ENCODE measurements at regions not wholly inside any gene's neighbourhood (a gene's known extent, or its start where the extent isn't known, plus 50 kb on each side); places are given as distances from the start of the nearest gene placed in this dataset.

DNA sequence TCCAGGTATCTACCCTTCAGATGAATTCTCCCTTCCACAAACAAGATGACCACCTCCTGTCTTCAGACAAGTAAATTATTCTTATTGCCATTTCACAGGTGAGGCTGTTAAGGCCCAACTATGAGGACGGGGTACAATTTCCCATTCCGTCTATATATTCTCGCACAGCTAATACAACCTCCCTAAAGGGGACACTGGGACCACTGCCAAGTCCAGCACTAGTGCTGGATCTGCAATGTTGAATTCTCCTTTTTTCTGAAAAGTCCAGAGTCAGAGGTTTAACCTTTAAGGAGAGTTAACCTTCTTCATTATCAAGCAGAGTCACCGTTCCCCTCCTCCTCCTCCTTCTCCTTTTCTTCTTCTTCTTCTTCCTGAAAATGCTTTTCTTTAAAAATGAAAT is 130.4 kb upstream of the PARP11 start:
- Histone ChIP-seq H3K36me3 (ENCODE audit: control insufficient read depth, insufficient read depth, low read length) (no peaks in the 10 kb centered on the region), H3K27me3 (ENCODE audit: control insufficient read depth, insufficient read depth, low read length) (no peaks in the 10 kb centered on the region), H3K9me3 (ENCODE audit: control insufficient read depth, insufficient read depth, low read length) (no peaks in the 10 kb centered on the region), H3K27ac (ENCODE audit: low read depth, low read length) (no peak overlapping the region), H3K4me3 (ENCODE audit: low read depth, low read length) (no peak overlapping the region), H3K4me1 (ENCODE audit: control insufficient read depth, insufficient read depth, low read length) (no peaks in the 10 kb centered on the region)
- 60% methylated on average over 3 of the region's 4 CpGs for WGBS (ENCODE audit: insufficient coverage)
- DNase-seq (ENCODE audit: low read depth in 4 of 6, low spot score in 6 of 6), result no peak

DNA sequence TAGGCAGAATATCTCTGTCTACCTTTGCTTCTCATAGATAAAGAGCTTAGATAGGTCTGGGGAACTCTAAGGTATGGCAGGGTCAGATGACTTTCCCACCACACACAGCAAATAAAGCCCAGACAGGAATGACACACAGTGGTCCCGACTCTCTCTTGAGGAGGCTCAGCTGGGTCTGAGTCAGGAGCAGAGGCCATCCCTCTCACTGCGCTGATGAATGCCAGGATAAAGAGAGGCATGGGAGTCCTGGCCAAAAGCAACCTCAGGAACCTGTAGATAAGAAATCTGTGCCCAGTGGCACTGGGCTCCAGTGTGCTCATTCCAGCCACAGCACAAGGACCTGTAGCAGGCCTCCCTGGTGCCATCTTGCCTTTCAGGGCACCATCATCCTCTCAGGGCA is 129.4 kb upstream of the PARP11 start:
- DNase-seq (ENCODE audit: low read depth in 4 of 6, low spot score in 6 of 6), result no peak
- Histone ChIP-seq H3K9me3 (ENCODE audit: control insufficient read depth, insufficient read depth, low read length) (no peaks in the 10 kb centered on the region), H3K4me1 (ENCODE audit: control insufficient read depth, insufficient read depth, low read length) (no peaks in the 10 kb centered on the region), H3K27ac (ENCODE audit: low read depth, low read length) (no peak overlapping the region), H3K4me3 (ENCODE audit: low read depth, low read length) (no peak overlapping the region), H3K36me3 (ENCODE audit: control insufficient read depth, insufficient read depth, low read length) (no peaks in the 10 kb centered on the region), H3K27me3 (ENCODE audit: control insufficient read depth, insufficient read depth, low read length) (no peaks in the 10 kb centered on the region)
- WGBS (ENCODE audit: insufficient coverage), result 100% methylated on average over 1 of the region's 2 CpGs

DNA sequence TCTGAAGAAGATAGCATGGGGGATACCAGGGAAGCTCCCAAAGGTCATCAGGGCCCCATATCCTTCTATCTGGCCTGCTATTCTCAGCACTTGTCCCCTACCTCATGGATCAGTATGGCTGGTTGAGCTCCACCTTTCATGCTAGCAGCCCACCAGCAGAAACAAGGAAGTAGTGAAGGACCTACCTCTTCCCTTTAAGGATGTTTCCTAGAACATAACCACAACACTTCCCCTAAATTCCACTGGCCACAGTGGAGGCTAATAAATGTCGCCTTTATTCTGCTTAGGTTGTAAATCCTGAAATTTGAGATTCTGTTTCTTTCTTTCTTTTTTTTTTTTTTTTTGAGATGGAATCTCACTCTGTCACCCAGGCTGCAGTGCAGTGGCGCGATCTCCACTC is 128.6 kb upstream of the PARP11 start:
- no peak overlapping the region for H3K27ac ChIP-seq (ENCODE audit: low read depth, low read length)
- H3K27me3 ChIP-seq (ENCODE audit: control insufficient read depth, insufficient read depth, low read length), result no peaks in the 10 kb centered on the region
- no peak overlapping the region for H3K4me3 ChIP-seq (ENCODE audit: low read depth, low read length)
- WGBS (ENCODE audit: insufficient coverage), result no CpG with 5 or more reads among the region's 3 CpGs
- no peaks in the 10 kb centered on the region for H3K36me3 ChIP-seq (ENCODE audit: control insufficient read depth, insufficient read depth, low read length)
- DNase-seq (ENCODE audit: low read depth in 4 of 6, low spot score in 6 of 6), result no peak
- no peaks in the 10 kb centered on the region for H3K9me3 ChIP-seq (ENCODE audit: control insufficient read depth, insufficient read depth, low read length)
- H3K4me1 ChIP-seq (ENCODE audit: control insufficient read depth, insufficient read depth, low read length), result no peaks in the 10 kb centered on the region

DNA sequence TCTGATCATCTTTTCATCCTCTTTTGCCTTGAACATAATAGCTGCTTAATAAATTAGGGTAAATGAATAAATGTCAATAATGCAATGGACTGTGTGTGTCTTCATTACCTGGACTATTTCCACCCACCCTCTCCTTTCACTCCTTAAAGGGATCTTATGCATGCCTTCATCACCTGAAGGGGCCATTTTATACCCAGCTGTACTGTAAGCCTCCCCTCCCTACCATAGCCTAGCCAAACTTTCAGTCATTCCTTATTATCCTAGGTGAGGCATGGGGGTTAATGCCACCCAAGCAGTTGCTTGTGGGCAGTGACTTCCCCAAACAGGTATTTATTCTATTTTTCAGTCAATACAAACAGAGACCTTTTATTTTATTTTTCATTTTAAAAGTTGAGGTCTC is 127.8 kb upstream of the PARP11 start:
- H3K27me3 ChIP-seq (ENCODE audit: control insufficient read depth, insufficient read depth, low read length), result no peaks in the 10 kb centered on the region
- H3K9me3 ChIP-seq (ENCODE audit: control insufficient read depth, insufficient read depth, low read length), result no peaks in the 10 kb centered on the region
- no peaks in the 10 kb centered on the region for H3K36me3 ChIP-seq (ENCODE audit: control insufficient read depth, insufficient read depth, low read length)
- no peak overlapping the region for H3K27ac ChIP-seq (ENCODE audit: low read depth, low read length)
- DNase-seq (ENCODE audit: low read depth in 4 of 6, low spot score in 6 of 6), result no peak
- no peaks in the 10 kb centered on the region for H3K4me1 ChIP-seq (ENCODE audit: control insufficient read depth, insufficient read depth, low read length)
- no peak overlapping the region for H3K4me3 ChIP-seq (ENCODE audit: low read depth, low read length)

DNA sequence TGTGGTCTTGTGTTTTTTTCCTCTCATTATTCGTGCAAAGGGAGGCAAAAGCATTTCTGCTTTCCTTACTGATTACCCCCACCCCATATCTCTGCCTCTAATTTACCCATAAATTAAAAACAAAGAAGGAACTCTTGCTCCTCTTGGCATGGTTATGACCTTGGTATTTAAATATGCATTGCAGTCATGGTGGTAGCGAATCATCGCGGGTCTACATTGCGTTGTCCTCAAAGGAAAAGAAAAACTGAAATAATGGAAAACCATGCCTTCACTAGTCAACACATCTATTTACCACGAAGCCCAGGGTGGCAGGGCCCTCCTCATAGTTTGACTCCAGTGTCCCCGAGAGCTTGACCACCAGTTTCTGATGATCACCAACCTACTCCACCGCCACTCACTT is 126.7 kb upstream of the PARP11 start:
- Histone ChIP-seq H3K27ac (ENCODE audit: low read depth, low read length) (no peak overlapping the region), H3K36me3 (ENCODE audit: control insufficient read depth, insufficient read depth, low read length) (no peaks in the 10 kb centered on the region)
- WGBS (ENCODE audit: insufficient coverage), result 100% methylated on average over 2 of the region's 8 CpGs

DNA sequence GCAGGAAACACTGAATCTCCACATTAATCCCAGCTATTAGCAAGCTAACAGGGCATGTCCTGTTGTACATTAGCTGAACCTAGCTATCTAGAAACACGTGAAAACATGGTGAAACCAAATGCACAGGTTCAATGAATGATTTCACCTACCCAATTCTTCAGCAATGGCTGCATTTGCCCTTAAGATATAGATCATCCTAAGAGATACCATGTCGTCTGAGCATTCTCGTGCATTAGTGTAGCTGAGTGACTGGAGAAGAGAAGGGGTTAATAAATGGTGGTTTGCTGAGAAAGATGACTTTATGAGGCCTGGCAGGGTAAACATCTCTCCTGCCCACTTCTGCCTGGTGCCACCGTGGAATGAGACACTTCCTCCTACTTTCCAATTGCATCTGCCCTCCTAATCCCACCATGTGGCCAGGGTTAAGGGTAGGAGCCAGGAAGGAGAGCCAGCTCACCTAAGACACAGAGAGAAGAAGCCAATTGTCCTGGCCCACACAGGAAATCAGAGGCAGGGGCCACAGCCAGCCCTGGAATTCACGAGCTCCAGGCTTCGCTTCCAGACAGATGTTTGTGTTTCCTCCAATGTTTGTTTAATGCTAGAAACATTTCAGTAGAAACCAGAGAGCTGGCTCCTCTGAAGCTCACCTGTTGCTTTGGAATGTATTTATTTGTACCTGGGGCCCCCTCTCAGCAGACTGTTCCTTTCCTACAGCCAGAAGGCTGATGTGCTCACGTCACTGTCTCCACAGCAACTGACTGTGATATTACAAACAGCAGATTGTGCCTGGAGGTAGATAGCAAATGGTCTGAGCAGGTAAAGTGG is 126.0 kb upstream of the PARP11 start:
- Histone ChIP-seq H3K9me3 (ENCODE audit: control insufficient read depth, insufficient read depth, low read length) (no peaks in the 10 kb centered on the region), H3K27ac (ENCODE audit: low read depth, low read length) (no peak overlapping the region), H3K27me3 (ENCODE audit: control insufficient read depth, insufficient read depth, low read length) (no peaks in the 10 kb centered on the region), H3K4me1 (ENCODE audit: control insufficient read depth, insufficient read depth, low read length) (no peaks in the 10 kb centered on the region), H3K4me3 (ENCODE audit: low read depth, low read length) (no peak overlapping the region), H3K36me3 (ENCODE audit: control insufficient read depth, insufficient read depth, low read length) (no peaks in the 10 kb centered on the region)
- 69% methylated on average over 3 of the region's 7 CpGs for WGBS (ENCODE audit: insufficient coverage)
- DNase-seq (ENCODE audit: low read depth in 4 of 6, low spot score in 6 of 6), result peak in 4 of 6 donors; percentile 1 to 63 (median 18)

More for the DNA sequence above, 126.7 kb upstream of the PARP11 start:
- DNase-seq (ENCODE audit: low read depth in 4 of 6, low spot score in 6 of 6), result no peak
- Histone ChIP-seq H3K4me1 (ENCODE audit: control insufficient read depth, insufficient read depth, low read length) (no peaks in the 10 kb centered on the region), H3K27me3 (ENCODE audit: control insufficient read depth, insufficient read depth, low read length) (no peaks in the 10 kb centered on the region), H3K4me3 (ENCODE audit: low read depth, low read length) (no peak overlapping the region), H3K9me3 (ENCODE audit: control insufficient read depth, insufficient read depth, low read length) (no peaks in the 10 kb centered on the region)

DNA sequence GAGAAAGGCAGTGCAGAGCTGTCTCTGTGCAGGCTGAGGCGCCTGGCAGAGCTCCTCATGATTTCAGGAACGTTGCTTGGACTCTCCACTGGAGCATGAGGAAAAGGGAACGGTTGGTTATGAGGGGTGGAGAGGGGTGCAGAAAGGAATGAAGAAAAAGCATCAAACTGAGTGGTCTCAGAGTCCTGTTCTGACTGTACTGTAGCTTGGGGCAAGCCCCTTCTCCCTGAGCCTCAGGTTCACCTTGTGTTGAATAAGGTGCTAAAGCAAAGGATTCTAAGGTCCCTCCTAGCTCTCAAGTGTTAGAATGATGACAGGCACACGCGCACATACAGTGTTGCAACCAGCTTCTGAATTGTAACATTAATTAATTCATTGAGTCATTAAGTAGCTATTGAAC is 125.2 kb upstream of the PARP11 start:
- Histone ChIP-seq H3K9me3 (ENCODE audit: control insufficient read depth, insufficient read depth, low read length) (no peaks in the 10 kb centered on the region), H3K27ac (ENCODE audit: low read depth, low read length) (no peak overlapping the region), H3K27me3 (ENCODE audit: control insufficient read depth, insufficient read depth, low read length) (no peaks in the 10 kb centered on the region), H3K36me3 (ENCODE audit: control insufficient read depth, insufficient read depth, low read length) (no peaks in the 10 kb centered on the region), H3K4me3 (ENCODE audit: low read depth, low read length) (no peak overlapping the region), H3K4me1 (ENCODE audit: control insufficient read depth, insufficient read depth, low read length) (no peaks in the 10 kb centered on the region)
- no peak for DNase-seq (ENCODE audit: low read depth in 4 of 6, low spot score in 6 of 6)
- WGBS (ENCODE audit: insufficient coverage), result 81% methylated on average over 3 of the region's 5 CpGs

DNA sequence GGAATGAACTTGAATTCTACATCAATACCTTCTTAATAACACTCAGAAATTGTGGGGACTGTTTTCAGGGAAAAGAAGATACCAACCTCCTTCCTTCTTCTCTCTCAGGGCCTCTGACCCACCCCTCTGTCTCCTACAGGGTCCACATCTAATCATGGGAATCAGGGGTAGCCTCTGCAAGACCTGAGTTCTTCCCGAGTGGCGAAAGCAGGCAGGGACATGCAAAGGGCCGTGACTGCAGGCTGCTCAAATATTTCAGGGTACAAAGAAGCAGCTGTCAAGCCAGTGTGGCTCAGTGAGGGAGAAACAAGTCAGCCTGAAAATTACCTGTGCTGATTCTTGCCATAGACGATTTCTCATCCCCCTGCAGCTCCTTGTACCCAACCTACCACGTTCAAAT is 123.1 kb upstream of the PARP11 start:
- peak in 1 of 6 donors; percentile 34 for DNase-seq (ENCODE audit: low read depth in 4 of 6, low spot score in 6 of 6)

DNA sequence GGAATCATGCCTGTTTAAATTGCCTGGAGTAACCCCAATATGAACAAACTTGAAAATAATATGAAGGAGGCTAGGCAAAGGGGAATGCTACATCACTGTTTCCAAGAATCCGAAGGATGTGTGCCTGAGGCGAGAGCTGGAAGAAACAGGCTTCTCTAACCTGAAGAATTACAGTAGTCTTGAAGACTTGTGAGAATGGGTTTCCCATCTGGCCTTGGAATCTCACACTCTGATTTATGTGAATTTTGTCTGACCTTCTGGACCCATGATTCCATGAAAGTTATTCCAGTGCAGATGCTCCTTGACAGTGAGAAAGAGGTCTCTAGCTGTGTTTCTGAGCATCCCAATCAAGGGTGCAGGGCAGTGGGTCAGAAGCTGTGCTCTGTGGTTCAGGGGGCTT is 122.1 kb upstream of the PARP11 start:
- WGBS (ENCODE audit: insufficient coverage), result no CpG with 5 or more reads among the region's 2 CpGs
- Histone ChIP-seq H3K4me1 (ENCODE audit: control insufficient read depth, insufficient read depth, low read length) (peaks cover 5% of the 10 kb centered on the region), H3K36me3 (ENCODE audit: control insufficient read depth, insufficient read depth, low read length) (no peaks in the 10 kb centered on the region), H3K27ac (ENCODE audit: low read depth, low read length) (no peak overlapping the region), H3K27me3 (ENCODE audit: control insufficient read depth, insufficient read depth, low read length) (peaks cover 4% of the 10 kb centered on the region), H3K4me3 (ENCODE audit: low read depth, low read length) (no peak overlapping the region), H3K9me3 (ENCODE audit: control insufficient read depth, insufficient read depth, low read length) (no peaks in the 10 kb centered on the region)
- no peak for DNase-seq (ENCODE audit: low read depth in 4 of 6, low spot score in 6 of 6)

More for the DNA sequence above, 123.1 kb upstream of the PARP11 start:
- Histone ChIP-seq H3K4me1 (ENCODE audit: control insufficient read depth, insufficient read depth, low read length) (no peaks in the 10 kb centered on the region), H3K36me3 (ENCODE audit: control insufficient read depth, insufficient read depth, low read length) (no peaks in the 10 kb centered on the region), H3K9me3 (ENCODE audit: control insufficient read depth, insufficient read depth, low read length) (no peaks in the 10 kb centered on the region), H3K27me3 (ENCODE audit: control insufficient read depth, insufficient read depth, low read length) (no peaks in the 10 kb centered on the region), H3K4me3 (ENCODE audit: low read depth, low read length) (no peak overlapping the region), H3K27ac (ENCODE audit: low read depth, low read length) (no peak overlapping the region)
- 62% methylated on average over 5 of the region's 5 CpGs for WGBS (ENCODE audit: insufficient coverage)

DNA sequence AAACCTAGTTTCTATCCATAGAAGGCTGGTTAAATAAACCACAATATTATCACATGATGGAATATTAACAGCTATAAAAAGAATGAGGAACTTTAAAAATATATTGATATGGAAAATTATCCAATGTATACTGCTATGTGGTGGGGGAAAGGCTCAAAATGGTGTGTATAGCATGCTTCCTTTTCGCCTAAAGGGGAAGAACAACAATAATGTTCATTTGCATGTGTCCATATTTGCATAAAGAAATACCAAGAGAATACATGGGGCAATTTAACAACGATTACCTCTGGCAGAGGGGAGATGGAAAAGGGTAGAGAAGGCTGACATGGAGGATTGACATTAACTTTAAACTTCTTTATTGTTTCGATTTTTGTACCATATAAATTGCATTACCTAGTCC is 121.3 kb upstream of the PARP11 start:
- no peak overlapping the region for H3K27ac ChIP-seq (ENCODE audit: low read depth, low read length)
- H3K27me3 ChIP-seq (ENCODE audit: control insufficient read depth, insufficient read depth, low read length), result peaks cover 4% of the 10 kb centered on the region
- no peaks in the 10 kb centered on the region for H3K36me3 ChIP-seq (ENCODE audit: control insufficient read depth, insufficient read depth, low read length)
- H3K4me3 ChIP-seq (ENCODE audit: low read depth, low read length), result no peak overlapping the region
- H3K4me1 ChIP-seq (ENCODE audit: control insufficient read depth, insufficient read depth, low read length), result peaks cover 6% of the 10 kb centered on the region
- WGBS (ENCODE audit: insufficient coverage), result no CpG with 5 or more reads among the region's 3 CpGs
- H3K9me3 ChIP-seq (ENCODE audit: control insufficient read depth, insufficient read depth, low read length), result no peaks in the 10 kb centered on the region
- DNase-seq (ENCODE audit: low read depth in 4 of 6, low spot score in 6 of 6), result no peak

Measured in spinal cord (tissue), 9 donors.